Trophoblast cell (in vitro differentiated cells and primary cell): ENCODE measurements at regions not wholly inside any gene's neighbourhood (a gene's known extent, or its start where the extent isn't known, plus 50 kb on each side); places are given as distances from the start of the nearest gene placed in this dataset.
A peak's percentile ranks its signal among the peaks of the same experiment; 100 is the strongest.

Experiments used
- DNase-seq, 2 donors: peaks; one replicate each; pipeline ENCODE4 v3.0.0-alpha.2; 2016
- H2AFZ ChIP-seq: 2 replicates; pipeline ENCODE4 v1.6.1; 2013; ENCODE audit warnings: low read length, moderate library complexity, mild to moderate bottlenecking; ENCODE audit not compliant: insufficient read depth, poor library complexity
- H2AK5ac ChIP-seq: 2 replicates; pipeline ENCODE4 v1.6.1; 2013; ENCODE audit warnings: mild to moderate bottlenecking, low read length
- H2BK120ac ChIP-seq: 2 replicates; pipeline ENCODE4 v1.6.1; 2013; ENCODE audit warnings: low read length, mild to moderate bottlenecking, moderate library complexity; ENCODE audit not compliant: insufficient read depth, poor library complexity
- H2BK12ac ChIP-seq: 2 replicates; pipeline ENCODE4 v1.6.1; 2013; ENCODE audit warnings: mild to moderate bottlenecking, low read length, moderate library complexity
- H2BK5ac ChIP-seq: 2 replicates; pipeline ENCODE4 v1.6.1; 2013; ENCODE audit warnings: low read length, low read depth, moderate library complexity, mild to moderate bottlenecking; ENCODE audit not compliant: poor library complexity
- H3K14ac ChIP-seq: 2 replicates; pipeline ENCODE4 v1.6.1; 2013; ENCODE audit warnings: mild to moderate bottlenecking, low read length
- H3K18ac ChIP-seq: 2 replicates; pipeline ENCODE4 v1.6.1; 2013; ENCODE audit warnings: mild to moderate bottlenecking, low read length
- H3K23ac ChIP-seq: 2 replicates; pipeline ENCODE4 v1.6.1; 2013; ENCODE audit warnings: low read length
- H3K27ac ChIP-seq: 2 replicates; pipeline ENCODE4 v1.5.1; 2013; ENCODE audit warnings: low read depth, mild to moderate bottlenecking, inconsistent platforms, low read length, moderate library complexity
- H3K27me3 ChIP-seq: 2 replicates; pipeline ENCODE4 v1.6.1; 2013; ENCODE audit warnings: inconsistent platforms, mild to moderate bottlenecking, low read length, moderate library complexity; ENCODE audit not compliant: insufficient read depth
- H3K36me3 ChIP-seq, 2 experiments: 1 replicate in 1 of 2; 2 replicates in 1 of 2; pipeline ENCODE4 v1.6.1; 2013; ENCODE audit warnings: low read length in 2 of 2, mild to moderate bottlenecking in 2 of 2, moderate library complexity in 1 of 2; ENCODE audit not compliant: insufficient read depth in 2 of 2, control insufficient read depth in 1 of 2
- H3K4ac ChIP-seq: 2 replicates; pipeline ENCODE4 v1.6.1; 2013; ENCODE audit warnings: low read depth, mild to moderate bottlenecking, low read length, moderate library complexity
- H3K4me1 ChIP-seq, 2 experiments: 1 replicate in 1 of 2; 2 replicates in 1 of 2; pipeline ENCODE4 v1.6.1; 2013; ENCODE audit warnings: low read length in 2 of 2, mild to moderate bottlenecking in 2 of 2, moderate library complexity in 1 of 2; ENCODE audit not compliant: insufficient read depth in 2 of 2, control insufficient read depth in 1 of 2
- H3K4me2 ChIP-seq: 2 replicates; pipeline ENCODE4 v1.6.1; 2013; ENCODE audit warnings: inconsistent platforms, mild to moderate bottlenecking, low read length, moderate library complexity
- H3K4me3 ChIP-seq: 2 replicates; pipeline ENCODE4 v1.5.1; 2013; ENCODE audit warnings: mild to moderate bottlenecking, low read depth, low read length, inconsistent platforms
- H3K79me1 ChIP-seq: one replicate; pipeline ENCODE4 v1.6.1; 2013; ENCODE audit warnings: low read length
- H3K79me2 ChIP-seq: 2 replicates; pipeline ENCODE4 v1.6.1; 2013; ENCODE audit warnings: low read length, mild to moderate bottlenecking; ENCODE audit not compliant: control insufficient read depth, insufficient read depth, poor library complexity
- H3K9ac ChIP-seq: 2 replicates; pipeline ENCODE4 v1.6.1; 2013; ENCODE audit warnings: mild to moderate bottlenecking, low read length
- H3K9me3 ChIP-seq: 2 replicates; pipeline ENCODE4 v1.6.1; 2013; ENCODE audit warnings: low read depth, mild to moderate bottlenecking, control low read depth, inconsistent platforms, low read length; ENCODE audit not compliant: insufficient read depth
- H4K12ac ChIP-seq: 2 replicates; pipeline ENCODE4 v1.6.1; 2013; ENCODE audit warnings: low read depth, mild to moderate bottlenecking, low read length, moderate library complexity
- H4K8ac ChIP-seq: 2 replicates; pipeline ENCODE4 v1.6.1; 2013; ENCODE audit warnings: low read depth, mild to moderate bottlenecking, low read length, moderate library complexity
- H4K91ac ChIP-seq: one replicate; pipeline ENCODE4 v1.6.1; 2013; ENCODE audit warnings: low read depth, mild to moderate bottlenecking, low read length, moderate library complexity
- WGBS: extraction: QIAGEN DNeasy Blood & Tissue Kit; methylation state at CpG from one replicate; pipeline ENCODE4 v1.1.7; 2013; ENCODE audit warnings: missing lambda C conversion rate; ENCODE audit not compliant: insufficient read length, insufficient coverage; ENCODE audit errors: extremely low coverage; 5-methylcytosine and 5-hydroxymethylcytosine counted together

DNA sequence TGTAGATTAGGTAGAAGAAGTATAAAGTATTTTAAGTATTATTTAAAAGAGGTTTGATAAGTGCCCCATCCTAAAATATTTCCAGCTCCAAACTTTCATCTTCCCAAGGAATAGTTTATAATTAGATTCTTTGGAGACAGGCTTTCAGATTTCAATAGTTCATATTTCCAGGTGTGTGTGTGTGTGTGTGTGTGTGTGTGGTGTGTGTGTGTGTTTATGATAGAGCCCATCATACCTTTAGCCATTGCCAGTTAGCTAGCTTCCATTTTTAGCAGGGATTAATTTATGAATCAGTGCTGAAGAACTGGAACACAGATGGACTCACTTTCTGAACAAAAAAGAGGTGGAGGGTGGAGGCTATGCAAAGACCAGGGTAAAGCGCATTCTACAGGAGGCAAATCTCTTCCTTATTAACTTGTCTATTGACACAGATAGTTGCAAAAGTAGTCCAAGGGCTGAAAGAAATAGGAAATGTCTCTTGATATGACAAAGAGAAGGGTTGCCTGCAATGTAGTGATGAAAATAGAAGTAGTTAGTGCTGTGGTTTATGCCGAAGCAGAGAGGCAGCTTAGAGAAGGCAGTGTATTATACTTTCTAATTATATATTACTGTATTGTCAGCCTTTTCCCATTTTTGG is 301.1 kb downstream of the MAN2A1 start:
- H2AFZ ChIP-seq: no peak overlapping the region
- no CpG with 5 or more reads among the region's 2 CpGs for WGBS

GRCh38 chr5:109992264-109992915 is 302.7 kb downstream of the MAN2A1 start:
- Histone ChIP-seq H3K27me3 (no peaks in the 10 kb centered on the region), H3K36me3 (no peaks in the 10 kb centered on the region)

More for the DNA sequence above, 301.1 kb downstream of the MAN2A1 start:
- no peaks in the 10 kb centered on the region for H3K79me2 ChIP-seq
- H3K4ac ChIP-seq: no peak overlapping the region
- no peak overlapping the region for H3K9ac ChIP-seq
- no peak overlapping the region for H3K4me3 ChIP-seq
- no peaks in the 10 kb centered on the region for H3K79me1 ChIP-seq
- no peaks in the 10 kb centered on the region for H3K36me3 ChIP-seq
- H2BK12ac ChIP-seq: no peak overlapping the region
- H3K18ac ChIP-seq: no peak overlapping the region
- H3K14ac ChIP-seq: no peak overlapping the region
- no peak overlapping the region for H2BK120ac ChIP-seq
- H2AK5ac ChIP-seq: no peak overlapping the region
- H2BK5ac ChIP-seq: no peak overlapping the region
- H3K27ac ChIP-seq: no peak overlapping the region
- no peak overlapping the region for H4K8ac ChIP-seq
- no peak overlapping the region for H3K23ac ChIP-seq
- H3K9me3 ChIP-seq: no peaks in the 10 kb centered on the region
- no peak overlapping the region for H3K4me2 ChIP-seq
- H3K4me1 ChIP-seq: peaks cover 0 to 3% of the 10 kb centered on the region in 2 experiments
- no peak overlapping the region for H4K91ac ChIP-seq
- no peaks in the 10 kb centered on the region for H3K27me3 ChIP-seq
- no peak overlapping the region for H4K12ac ChIP-seq
- no peak for DNase-seq

DNA sequence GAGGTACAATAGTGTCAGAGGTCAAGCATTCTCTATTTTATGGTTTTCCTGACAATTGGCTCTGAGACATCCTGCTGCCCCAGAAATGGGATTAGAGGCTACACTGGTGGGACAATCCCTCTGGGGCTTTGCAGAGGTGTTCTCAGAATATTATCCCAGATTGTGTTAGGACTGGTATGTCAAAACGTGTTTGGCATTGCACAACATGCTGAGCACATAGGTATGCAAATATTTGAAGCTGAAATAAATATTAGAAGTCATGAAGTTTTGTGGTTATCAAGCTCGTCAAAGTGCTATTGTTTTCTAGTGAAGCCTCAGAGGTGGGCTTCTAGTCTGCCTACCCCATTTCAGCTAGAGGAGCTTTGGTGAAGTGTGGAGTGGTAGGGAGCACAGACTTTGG is 304.4 kb downstream of the MAN2A1 start:
- no peak overlapping the region for H2BK120ac ChIP-seq
- H3K27me3 ChIP-seq: no peaks in the 10 kb centered on the region

More at GRCh38 chr5:109992264-109992915, 302.7 kb downstream of the MAN2A1 start:
- H2BK5ac ChIP-seq: no peak overlapping the region
- no peak overlapping the region for H3K14ac ChIP-seq
- no peak overlapping the region for H4K91ac ChIP-seq
- WGBS: no CpG with 5 or more reads among the region's 9 CpGs
- H4K8ac ChIP-seq: no peak overlapping the region
- no peak overlapping the region for H3K9ac ChIP-seq
- no peak overlapping the region for H3K4ac ChIP-seq
- no peaks in the 10 kb centered on the region for H3K79me2 ChIP-seq
- H3K79me1 ChIP-seq: no peaks in the 10 kb centered on the region
- H3K23ac ChIP-seq: no peak overlapping the region
- no peak overlapping the region for H2BK12ac ChIP-seq
- H3K18ac ChIP-seq: no peak overlapping the region
- no peak overlapping the region for H3K4me2 ChIP-seq
- no peak overlapping the region for H3K27ac ChIP-seq
- no peak overlapping the region for H3K4me3 ChIP-seq
- H3K9me3 ChIP-seq: no peaks in the 10 kb centered on the region
- no peak overlapping the region for H2AK5ac ChIP-seq
- DNase-seq: peak; percentile 8 to 44
- peaks cover 0 to 3% of the 10 kb centered on the region in 2 experiments for H3K4me1 ChIP-seq
- H2BK120ac ChIP-seq: no peak overlapping the region
- H4K12ac ChIP-seq: no peak overlapping the region
- no peak overlapping the region for H2AFZ ChIP-seq

GRCh38 chr5:109996246-109996645 is 306.5 kb downstream of the MAN2A1 start:
- H3K36me3 ChIP-seq: no peaks in the 10 kb centered on the region
- no peak overlapping the region for H3K27ac ChIP-seq
- H3K4ac ChIP-seq: no peak overlapping the region
- no peak overlapping the region for H4K91ac ChIP-seq
- WGBS: no CpG with 5 or more reads among the region's 2 CpGs
- no peak overlapping the region for H3K18ac ChIP-seq
- peaks cover 0 to 5% of the 10 kb centered on the region in 2 experiments for H3K4me1 ChIP-seq
- no peak overlapping the region for H3K9ac ChIP-seq
- no peak overlapping the region for H2BK120ac ChIP-seq
- no peaks in the 10 kb centered on the region for H3K79me2 ChIP-seq
- no peak overlapping the region for H4K8ac ChIP-seq
- H3K4me2 ChIP-seq: no peak overlapping the region
- no peak overlapping the region for H4K12ac ChIP-seq
- H2BK5ac ChIP-seq: no peak overlapping the region
- H3K79me1 ChIP-seq: no peaks in the 10 kb centered on the region
- no peak overlapping the region for H3K23ac ChIP-seq
- H2AFZ ChIP-seq: no peak overlapping the region
- H3K14ac ChIP-seq: no peak overlapping the region
- no peak for DNase-seq
- no peak overlapping the region for H2AK5ac ChIP-seq
- no peak overlapping the region for H2BK12ac ChIP-seq
- H3K27me3 ChIP-seq: no peaks in the 10 kb centered on the region
- no peaks in the 10 kb centered on the region for H3K9me3 ChIP-seq
- H3K4me3 ChIP-seq: no peak overlapping the region

More for the DNA sequence above, 304.4 kb downstream of the MAN2A1 start:
- Histone ChIP-seq H4K12ac (no peak overlapping the region), H3K27ac (no peak overlapping the region), H3K23ac (no peak overlapping the region), H3K9ac (no peak overlapping the region), H3K18ac (no peak overlapping the region), H3K14ac (no peak overlapping the region), H3K79me1 (no peaks in the 10 kb centered on the region), H2BK12ac (no peak overlapping the region), H2BK5ac (no peak overlapping the region), H3K4me2 (no peak overlapping the region), H4K91ac (no peak overlapping the region), H3K4ac (no peak overlapping the region), H3K79me2 (no peaks in the 10 kb centered on the region), H2AFZ (no peak overlapping the region), H3K9me3 (no peaks in the 10 kb centered on the region), H3K4me3 (no peak overlapping the region), H4K8ac (no peak overlapping the region), H2AK5ac (no peak overlapping the region), H3K36me3 (no peaks in the 10 kb centered on the region), H3K4me1 (peaks cover 0 to 3% of the 10 kb centered on the region in 2 experiments)
- no CpG with 5 or more reads among the region's 2 CpGs for WGBS
- DNase-seq: peak in 1 of 2 donors; percentile 60
